Glutamatergic neuron (in vitro differentiated cells): ENCODE measurements at regions not wholly inside any gene's neighbourhood (a gene's known extent, or its start where the extent isn't known, plus 50 kb on each side); places are given as distances from the start of the nearest gene placed in this dataset.

Experiments used
- DNase-seq: peaks from one replicate; pipeline ENCODE4 v3.0.0; 2022
- H3K27ac Mint-ChIP-seq: one replicate; pipeline ENCODE4 v1.8.0; 2020; ENCODE audit warnings: mild to moderate bottlenecking, mixed read lengths, inconsistent platforms; ENCODE audit not compliant: unreplicated experiment
- H3K27me3 Mint-ChIP-seq: one replicate; pipeline ENCODE4 v1.8.0; 2020; ENCODE audit warnings: mild to moderate bottlenecking, moderate library complexity, mixed read lengths, inconsistent platforms; ENCODE audit not compliant: unreplicated experiment
- H3K36me3 Mint-ChIP-seq: one replicate; pipeline ENCODE4 v1.8.0; 2020; ENCODE audit warnings: mild to moderate bottlenecking, mixed read lengths, inconsistent platforms; ENCODE audit not compliant: unreplicated experiment
- H3K4me1 Mint-ChIP-seq: one replicate; pipeline ENCODE4 v1.8.0; 2020; ENCODE audit warnings: mild to moderate bottlenecking, low read depth, mixed read lengths, inconsistent platforms; ENCODE audit not compliant: unreplicated experiment
- H3K4me3 Mint-ChIP-seq: one replicate; pipeline ENCODE4 v1.8.0; 2020; ENCODE audit warnings: mild to moderate bottlenecking, mixed read lengths, inconsistent platforms; ENCODE audit not compliant: unreplicated experiment
- H3K9me3 Mint-ChIP-seq: one replicate; pipeline ENCODE4 v1.8.0; 2020; ENCODE audit warnings: mild to moderate bottlenecking, moderate library complexity, mixed read lengths, inconsistent platforms; ENCODE audit not compliant: unreplicated experiment
- TF ChIP-seq, protein P1 (sequence below): fragments of 200-600 bp; sonication (generic); IDR thresholded peaks from one replicate; pipeline ENCODE4 v1.5.0; 2021; ENCODE audit not compliant: partially characterized antibody, unreplicated experiment

- DNase-seq = no peak
- peaks cover 2% of the 10 kb centered on the region for H3K27me3 Mint-ChIP-seq
- TF ChIP-seq, protein P1, sequence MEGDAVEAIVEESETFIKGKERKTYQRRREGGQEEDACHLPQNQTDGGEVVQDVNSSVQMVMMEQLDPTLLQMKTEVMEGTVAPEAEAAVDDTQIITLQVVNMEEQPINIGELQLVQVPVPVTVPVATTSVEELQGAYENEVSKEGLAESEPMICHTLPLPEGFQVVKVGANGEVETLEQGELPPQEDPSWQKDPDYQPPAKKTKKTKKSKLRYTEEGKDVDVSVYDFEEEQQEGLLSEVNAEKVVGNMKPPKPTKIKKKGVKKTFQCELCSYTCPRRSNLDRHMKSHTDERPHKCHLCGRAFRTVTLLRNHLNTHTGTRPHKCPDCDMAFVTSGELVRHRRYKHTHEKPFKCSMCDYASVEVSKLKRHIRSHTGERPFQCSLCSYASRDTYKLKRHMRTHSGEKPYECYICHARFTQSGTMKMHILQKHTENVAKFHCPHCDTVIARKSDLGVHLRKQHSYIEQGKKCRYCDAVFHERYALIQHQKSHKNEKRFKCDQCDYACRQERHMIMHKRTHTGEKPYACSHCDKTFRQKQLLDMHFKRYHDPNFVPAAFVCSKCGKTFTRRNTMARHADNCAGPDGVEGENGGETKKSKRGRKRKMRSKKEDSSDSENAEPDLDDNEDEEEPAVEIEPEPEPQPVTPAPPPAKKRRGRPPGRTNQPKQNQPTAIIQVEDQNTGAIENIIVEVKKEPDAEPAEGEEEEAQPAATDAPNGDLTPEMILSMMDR = no peak
- no peaks in the 10 kb centered on the region for H3K36me3 Mint-ChIP-seq
- no peaks in the 10 kb centered on the region for H3K4me1 Mint-ChIP-seq
- no peak overlapping the region for H3K4me3 Mint-ChIP-seq
- H3K27ac Mint-ChIP-seq = no peak overlapping the region
- peaks cover 2% of the 10 kb centered on the region for H3K9me3 Mint-ChIP-seq
Observed at GRCh38 chr13:81408647-81409046, 1067.7 kb upstream of the SPRY2 start.

DNA sequence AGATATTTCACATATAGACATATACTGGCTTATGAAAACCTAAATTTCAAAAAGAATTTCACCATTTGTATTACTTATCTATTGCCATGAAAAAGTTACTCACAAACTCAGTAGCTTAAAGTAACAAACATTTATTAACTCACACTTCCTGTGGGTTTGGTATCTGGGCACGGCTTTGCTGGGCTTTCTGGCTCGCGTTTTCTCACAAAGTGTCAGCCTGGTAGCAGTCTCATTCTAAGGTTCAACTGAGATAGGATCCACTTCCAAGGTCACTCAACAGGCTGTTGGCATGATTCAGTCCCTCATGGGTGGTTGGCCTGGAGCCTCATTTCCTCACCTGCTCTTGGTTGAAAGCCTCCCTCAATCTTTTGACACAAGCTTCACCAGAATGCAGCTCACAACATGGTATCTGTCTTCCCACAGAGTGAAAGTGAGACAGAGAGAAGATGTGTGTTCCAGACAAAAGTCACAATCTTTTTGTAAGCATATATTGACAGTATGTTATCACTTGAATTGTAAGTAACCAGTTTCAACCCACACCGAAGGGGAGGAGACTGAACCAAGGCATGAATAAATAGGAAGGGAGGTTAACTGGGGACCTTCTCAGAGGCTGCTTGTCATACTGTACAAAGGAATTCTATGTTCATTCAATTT lies 1065.8 kb upstream of the SPRY2 start:
- Mint-ChIP-seq H3K36me3 (no peaks in the 10 kb centered on the region), H3K4me1 (no peaks in the 10 kb centered on the region), H3K9me3 (peaks cover 2% of the 10 kb centered on the region), H3K27me3 (peaks cover 2% of the 10 kb centered on the region), H3K27ac (no peak overlapping the region), H3K4me3 (no peak overlapping the region)
- DNase-seq = no peak
- TF ChIP-seq, protein P1 = no peak

DNA sequence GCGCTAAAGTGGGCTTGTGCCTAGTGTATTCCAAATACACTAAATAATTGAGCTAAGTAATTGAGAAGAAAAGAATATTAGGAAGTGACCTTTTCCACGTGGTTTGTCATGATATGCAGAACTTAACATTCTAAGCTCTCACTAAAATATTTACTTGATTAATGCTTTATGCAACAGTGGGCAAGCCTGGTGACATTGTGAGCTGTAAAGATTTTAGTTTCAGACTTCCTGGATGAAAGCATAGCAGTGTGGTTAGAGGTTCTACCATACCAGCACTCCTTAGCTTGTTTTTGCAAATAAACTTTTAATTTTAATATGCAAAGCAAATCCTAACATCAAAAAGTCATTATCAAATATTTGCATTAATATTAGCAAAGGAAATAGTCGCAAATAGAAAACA lies 1065.1 kb upstream of the SPRY2 start:
- Mint-ChIP-seq H3K27ac (no peak overlapping the region), H3K4me3 (no peak overlapping the region), H3K4me1 (no peaks in the 10 kb centered on the region), H3K9me3 (peaks cover under 1% of the 10 kb centered on the region), H3K36me3 (no peaks in the 10 kb centered on the region), H3K27me3 (no peaks in the 10 kb centered on the region)
- DNase-seq = no peak
- TF ChIP-seq, protein P1 = no peak

DNA sequence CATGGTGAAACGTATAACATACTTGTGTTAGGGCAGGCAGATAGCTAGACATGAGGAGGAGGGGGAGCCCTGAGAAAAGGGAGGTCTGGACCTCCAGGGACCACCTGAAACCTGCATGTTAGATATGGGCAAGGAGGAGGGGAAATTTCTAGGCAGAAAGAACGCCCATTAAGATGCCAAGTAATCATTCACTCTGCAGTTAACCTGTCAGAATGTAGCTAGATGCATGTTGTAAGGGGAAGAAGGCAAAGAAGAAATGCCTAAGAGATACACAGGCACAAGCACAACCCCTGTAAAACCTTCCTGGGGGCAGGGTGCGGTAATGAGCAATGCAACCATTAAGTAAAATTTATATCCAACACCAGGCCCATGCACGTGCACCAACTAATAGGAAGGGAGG lies 1055.3 kb upstream of the SPRY2 start:
- DNase-seq = no peak
- Mint-ChIP-seq H3K27ac (no peak overlapping the region), H3K4me1 (peaks cover 3% of the 10 kb centered on the region), H3K9me3 (peaks cover 6% of the 10 kb centered on the region), H3K27me3 (no peaks in the 10 kb centered on the region), H3K36me3 (no peaks in the 10 kb centered on the region), H3K4me3 (no peak overlapping the region)
- TF ChIP-seq, protein P1 = no peak

DNA sequence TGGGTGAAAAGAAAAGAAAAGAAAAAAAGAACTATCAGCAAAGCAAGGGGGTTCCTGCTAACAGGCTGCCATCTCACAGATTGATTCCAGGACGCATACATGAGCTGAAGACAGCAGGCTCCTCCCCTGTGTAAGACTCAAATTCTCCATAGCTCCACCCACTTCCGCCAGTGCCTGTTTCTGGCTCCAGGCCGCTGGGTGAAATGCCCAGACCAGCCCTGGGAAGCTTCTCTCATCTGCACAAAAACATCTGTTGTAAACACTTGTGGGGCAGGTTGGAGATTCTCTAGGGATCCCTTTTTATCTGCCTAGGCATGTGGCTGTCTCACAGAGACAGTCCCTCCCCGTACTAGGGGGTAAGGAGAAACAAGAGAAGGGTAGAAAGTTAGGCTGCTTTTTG lies 1054.4 kb upstream of the SPRY2 start:
- peaks cover 3% of the 10 kb centered on the region for H3K4me1 Mint-ChIP-seq
- H3K36me3 Mint-ChIP-seq = no peaks in the 10 kb centered on the region
- TF ChIP-seq, protein P1 = no peak
- H3K27ac Mint-ChIP-seq = no peak overlapping the region
- DNase-seq = peak; percentile 45
- H3K27me3 Mint-ChIP-seq = no peaks in the 10 kb centered on the region
- no peak overlapping the region for H3K4me3 Mint-ChIP-seq
- peaks cover 5% of the 10 kb centered on the region for H3K9me3 Mint-ChIP-seq
